HCT116 (cell line): ENCODE measurements at regions not wholly inside any gene's neighbourhood (a gene's known extent, or its start where the extent isn't known, plus 50 kb on each side); places are given as distances from the start of the nearest gene placed in this dataset.

Source experiments
- CEBPB ChIP-seq: IDR thresholded peaks from 2 replicates; pipeline ENCODE4 v1.6.1; 2012; ENCODE audit warnings: low read depth
- EZH2 ChIP-seq: fragments of 200-600 bp; sonication (generic); IDR thresholded peaks from 2 replicates; pipeline ENCODE4 v1.6.1; 2017; ENCODE audit warnings: antibody characterized with exemption, mixed run types
- EZH2phosphoT487 ChIP-seq: fragments of 200-600 bp; IDR thresholded peaks from 2 replicates; pipeline ENCODE4 v1.6.1; 2018; ENCODE audit warnings: antibody characterized with exemption, borderline replicate concordance
- JUND ChIP-seq: IDR thresholded peaks from 2 replicates; pipeline ENCODE4 v1.6.1; 2012
- POLR2A ChIP-seq: IDR thresholded peaks from 2 replicates; pipeline ENCODE4 v1.7.0; 2011; ENCODE audit warnings: borderline replicate concordance; ENCODE audit not compliant: insufficient read depth, insufficient read length; ENCODE audit errors: extremely low read depth
- POLR2AphosphoS5 ChIP-seq: IDR thresholded peaks from 2 replicates; pipeline ENCODE4 v1.6.1; 2011; ENCODE audit warnings: mild to moderate bottlenecking, low read depth, low read length, moderate library complexity
- TCF7L2 ChIP-seq: IDR thresholded peaks from 2 replicates; pipeline ENCODE4 v1.7.0; 2011; ENCODE audit warnings: borderline replicate concordance, inconsistent platforms; ENCODE audit not compliant: insufficient read depth, insufficient read length; ENCODE audit errors: extremely low read depth
- YY1 ChIP-seq: IDR thresholded peaks from 2 replicates; pipeline ENCODE4 v1.6.1; 2011; ENCODE audit warnings: low read length, low read depth, moderate library complexity, mild to moderate bottlenecking; ENCODE audit not compliant: insufficient replicate concordance; ENCODE audit errors: extremely low read depth
- ZFX ChIP-seq: fragments of 450-650 bp; IDR thresholded peaks from 2 replicates; pipeline ENCODE4 v1.6.1; 2017
- ZNF274 ChIP-seq: fragments of 200-500 bp; sonication (Bioruptor generic); IDR thresholded peaks from 2 replicates; pipeline ENCODE4 v1.6.1; 2014; ENCODE audit warnings: mild to moderate bottlenecking, low read depth, low read length, inconsistent platforms
- TF ChIP-seq, protein P1 (sequence below), 3 experiments: fragments of 200-600 bp in 1 of 3; sonication (generic) in 1 of 3; IDR thresholded peaks in 2 of 3; conservative IDR thresholded peaks in 1 of 3; 2 replicates each; pipeline ENCODE4 v1.5.1; 2012 to 2017; ENCODE audit warnings: low read depth in 2 of 3, low read length in 2 of 3, antibody characterized with exemption in 1 of 3, borderline replicate concordance in 1 of 3, control low read depth in 1 of 3, mild to moderate bottlenecking in 1 of 3, mixed read lengths in 1 of 3, mixed run types in 1 of 3, moderate library complexity in 1 of 3; ENCODE audit not compliant: insufficient read depth in 1 of 3
- TF ChIP-seq, protein P2 (sequence below): IDR thresholded peaks from 2 replicates; pipeline ENCODE4 v1.6.1; 2012; ENCODE audit warnings: low read depth
- TF ChIP-seq, protein P3 (sequence below): IDR thresholded peaks from 2 replicates; pipeline ENCODE4 v1.6.1; 2012

DNA sequence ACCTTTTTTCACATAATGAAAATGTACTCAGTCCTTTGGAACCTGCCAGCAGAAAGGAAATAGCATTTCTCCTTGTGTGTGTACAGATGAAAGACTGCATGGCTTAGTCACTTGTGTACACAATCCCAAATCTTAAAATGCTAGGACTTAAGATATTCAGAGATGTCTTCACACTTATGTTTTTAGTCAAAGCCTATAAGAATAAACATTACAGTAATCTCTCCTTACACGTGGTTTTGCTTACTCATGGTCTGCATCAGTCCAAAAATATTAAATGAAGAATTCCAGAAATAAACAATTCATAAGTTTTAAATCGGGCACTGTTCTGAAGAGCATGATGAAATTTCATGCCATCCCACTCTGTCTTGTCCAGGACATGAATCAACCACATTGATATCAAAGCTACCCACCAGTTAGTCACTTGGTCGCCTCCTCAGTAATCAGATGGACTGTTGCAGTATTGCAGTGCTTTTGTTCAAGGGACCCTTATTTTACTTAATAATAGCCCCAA is 75.7 kb upstream of the RRP15 start:
- TF ChIP-seq, protein P1, sequence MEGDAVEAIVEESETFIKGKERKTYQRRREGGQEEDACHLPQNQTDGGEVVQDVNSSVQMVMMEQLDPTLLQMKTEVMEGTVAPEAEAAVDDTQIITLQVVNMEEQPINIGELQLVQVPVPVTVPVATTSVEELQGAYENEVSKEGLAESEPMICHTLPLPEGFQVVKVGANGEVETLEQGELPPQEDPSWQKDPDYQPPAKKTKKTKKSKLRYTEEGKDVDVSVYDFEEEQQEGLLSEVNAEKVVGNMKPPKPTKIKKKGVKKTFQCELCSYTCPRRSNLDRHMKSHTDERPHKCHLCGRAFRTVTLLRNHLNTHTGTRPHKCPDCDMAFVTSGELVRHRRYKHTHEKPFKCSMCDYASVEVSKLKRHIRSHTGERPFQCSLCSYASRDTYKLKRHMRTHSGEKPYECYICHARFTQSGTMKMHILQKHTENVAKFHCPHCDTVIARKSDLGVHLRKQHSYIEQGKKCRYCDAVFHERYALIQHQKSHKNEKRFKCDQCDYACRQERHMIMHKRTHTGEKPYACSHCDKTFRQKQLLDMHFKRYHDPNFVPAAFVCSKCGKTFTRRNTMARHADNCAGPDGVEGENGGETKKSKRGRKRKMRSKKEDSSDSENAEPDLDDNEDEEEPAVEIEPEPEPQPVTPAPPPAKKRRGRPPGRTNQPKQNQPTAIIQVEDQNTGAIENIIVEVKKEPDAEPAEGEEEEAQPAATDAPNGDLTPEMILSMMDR (IDR thresholded peaks at IDR 0.05 in 2 of 3, conservative IDR thresholded peaks at IDR 0.05 in 1 of 3; ENCODE audit: borderline replicate concordance in 1 of 3, insufficient read depth in 1 of 3, low read depth in 2 of 3, low read length in 2 of 3), result no peak
- TF ChIP-seq POLR2A, result no peak
- TF ChIP-seq, protein P2, sequence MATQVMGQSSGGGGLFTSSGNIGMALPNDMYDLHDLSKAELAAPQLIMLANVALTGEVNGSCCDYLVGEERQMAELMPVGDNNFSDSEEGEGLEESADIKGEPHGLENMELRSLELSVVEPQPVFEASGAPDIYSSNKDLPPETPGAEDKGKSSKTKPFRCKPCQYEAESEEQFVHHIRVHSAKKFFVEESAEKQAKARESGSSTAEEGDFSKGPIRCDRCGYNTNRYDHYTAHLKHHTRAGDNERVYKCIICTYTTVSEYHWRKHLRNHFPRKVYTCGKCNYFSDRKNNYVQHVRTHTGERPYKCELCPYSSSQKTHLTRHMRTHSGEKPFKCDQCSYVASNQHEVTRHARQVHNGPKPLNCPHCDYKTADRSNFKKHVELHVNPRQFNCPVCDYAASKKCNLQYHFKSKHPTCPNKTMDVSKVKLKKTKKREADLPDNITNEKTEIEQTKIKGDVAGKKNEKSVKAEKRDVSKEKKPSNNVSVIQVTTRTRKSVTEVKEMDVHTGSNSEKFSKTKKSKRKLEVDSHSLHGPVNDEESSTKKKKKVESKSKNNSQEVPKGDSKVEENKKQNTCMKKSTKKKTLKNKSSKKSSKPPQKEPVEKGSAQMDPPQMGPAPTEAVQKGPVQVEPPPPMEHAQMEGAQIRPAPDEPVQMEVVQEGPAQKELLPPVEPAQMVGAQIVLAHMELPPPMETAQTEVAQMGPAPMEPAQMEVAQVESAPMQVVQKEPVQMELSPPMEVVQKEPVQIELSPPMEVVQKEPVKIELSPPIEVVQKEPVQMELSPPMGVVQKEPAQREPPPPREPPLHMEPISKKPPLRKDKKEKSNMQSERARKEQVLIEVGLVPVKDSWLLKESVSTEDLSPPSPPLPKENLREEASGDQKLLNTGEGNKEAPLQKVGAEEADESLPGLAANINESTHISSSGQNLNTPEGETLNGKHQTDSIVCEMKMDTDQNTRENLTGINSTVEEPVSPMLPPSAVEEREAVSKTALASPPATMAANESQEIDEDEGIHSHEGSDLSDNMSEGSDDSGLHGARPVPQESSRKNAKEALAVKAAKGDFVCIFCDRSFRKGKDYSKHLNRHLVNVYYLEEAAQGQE, result no peak
- TF ChIP-seq EZH2, result no peak
- no peak for TF ChIP-seq POLR2AphosphoS5
- TF ChIP-seq, protein P3, sequence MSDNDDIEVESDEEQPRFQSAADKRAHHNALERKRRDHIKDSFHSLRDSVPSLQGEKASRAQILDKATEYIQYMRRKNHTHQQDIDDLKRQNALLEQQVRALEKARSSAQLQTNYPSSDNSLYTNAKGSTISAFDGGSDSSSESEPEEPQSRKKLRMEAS, result no peak
- no peak for TF ChIP-seq TCF7L2
- TF ChIP-seq ZNF274, result no peak
- no peak for TF ChIP-seq EZH2phosphoT487
- TF ChIP-seq JUND, result no peak
- TF ChIP-seq ZFX, result no peak
- TF ChIP-seq CEBPB, result peak; percentile 41; the same call in 1 of the 2 replicates
- no peak for TF ChIP-seq YY1
